GM18502 (cell line): ENCODE measurements at regions not wholly inside any gene's neighbourhood (a gene's known extent, or its start where the extent isn't known, plus 50 kb on each side); places are given as distances from the start of the nearest gene placed in this dataset.

Source experiments
- ATAC-seq: cut with Tn5 transposase; IDR thresholded peaks from one replicate; pipeline ENCODE4 v1.9.1; 2021; ENCODE audit warnings: mild to moderate bottlenecking; ENCODE audit not compliant: unreplicated experiment, poor library complexity

DNA sequence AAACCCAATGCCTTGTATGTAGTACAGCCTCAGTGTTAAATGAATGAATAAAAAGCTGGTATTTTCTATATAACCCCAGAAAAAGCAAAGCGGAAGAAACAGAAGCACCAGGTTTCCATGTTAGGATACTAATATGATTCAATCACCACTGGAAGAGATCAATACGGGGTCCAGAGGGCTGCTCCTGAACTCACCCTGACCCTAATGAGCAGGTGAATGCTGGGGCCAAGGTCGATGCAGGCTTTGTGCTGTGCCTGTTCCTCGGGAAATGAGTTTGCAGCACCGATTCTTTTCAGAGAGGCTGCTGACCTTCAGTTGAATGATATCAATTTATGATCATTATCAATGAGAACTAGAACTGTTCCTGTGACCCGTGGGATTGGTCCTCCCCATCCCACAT is 228.5 kb downstream of the CDCA7 start:
- no peak for ATAC-seq

DNA sequence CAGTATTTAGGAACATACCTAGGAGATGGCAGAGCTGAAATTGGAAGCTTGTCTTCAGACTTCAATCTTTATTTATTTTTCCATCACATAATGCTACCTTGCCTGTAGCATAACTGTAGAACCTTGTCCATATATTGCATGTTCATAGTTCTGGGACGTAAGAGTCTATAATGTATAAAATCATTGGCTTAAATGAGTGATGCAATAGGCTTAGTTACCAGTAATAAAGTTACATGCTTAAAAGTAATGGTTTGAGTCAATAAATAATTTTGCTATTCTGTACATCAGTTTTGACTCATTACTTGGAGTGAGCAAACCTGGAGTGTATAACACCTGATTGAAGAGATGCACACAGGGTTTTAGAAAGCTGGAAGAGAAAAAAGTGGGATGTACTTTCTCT is 229.3 kb downstream of the CDCA7 start:
- no peak for ATAC-seq

DNA sequence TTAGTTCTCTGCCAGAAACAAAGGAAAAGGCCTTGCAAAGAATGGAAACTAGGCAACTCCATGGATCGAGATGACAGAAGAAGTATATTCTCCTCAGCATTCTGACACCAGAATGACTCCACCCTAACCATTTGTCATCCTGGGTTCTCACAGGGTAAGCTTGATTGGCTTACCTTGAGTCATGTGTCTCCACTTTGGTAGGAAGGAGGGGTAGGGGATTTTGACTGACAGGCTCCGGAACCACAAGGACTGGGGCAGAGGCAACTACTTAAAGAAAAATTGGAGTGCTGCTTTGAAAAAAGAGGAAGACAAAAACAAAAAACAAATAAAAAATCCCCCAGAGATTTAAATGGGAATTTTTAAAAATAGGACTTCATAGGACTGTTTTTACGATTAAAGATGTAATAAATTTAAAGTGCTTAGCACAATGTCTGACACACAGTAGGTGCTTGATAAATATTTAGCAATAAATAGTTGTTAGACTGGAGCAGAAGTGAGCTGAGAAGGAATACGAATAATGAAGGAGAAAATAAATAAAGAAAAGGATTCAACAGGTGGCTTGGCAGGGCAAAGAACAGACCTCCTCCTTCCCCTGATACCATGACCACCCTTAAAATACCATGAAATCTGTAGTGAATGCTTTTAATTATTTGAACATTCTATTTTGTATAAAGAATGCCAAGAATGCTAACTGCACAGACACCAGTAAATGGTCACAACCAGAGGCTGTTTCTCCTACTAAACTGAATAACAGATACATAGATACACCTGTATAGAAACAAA is 230.2 kb downstream of the CDCA7 start:
- no peak for ATAC-seq

DNA sequence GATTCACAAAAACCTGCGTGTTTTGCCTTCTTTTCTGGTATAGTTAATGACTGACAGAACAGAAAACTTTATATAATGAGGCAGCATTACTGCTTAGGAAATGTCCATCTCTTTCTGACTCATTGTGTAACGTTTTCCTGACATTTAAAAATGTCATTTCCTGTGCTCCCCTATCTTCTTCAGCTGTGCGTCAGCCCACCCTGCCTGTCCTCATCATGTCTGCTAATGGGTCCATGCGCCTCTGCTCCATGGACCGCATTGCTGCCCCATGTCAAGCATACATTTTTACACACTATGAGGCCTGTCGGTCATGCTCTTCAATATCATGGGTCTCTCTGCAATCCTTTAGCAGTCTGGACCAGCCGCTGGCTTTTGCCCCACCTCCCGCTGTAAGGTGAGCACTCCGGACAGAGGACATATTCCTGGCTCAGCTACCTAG is 234.3 kb downstream of the CDCA7 start:
- no peak for ATAC-seq

DNA sequence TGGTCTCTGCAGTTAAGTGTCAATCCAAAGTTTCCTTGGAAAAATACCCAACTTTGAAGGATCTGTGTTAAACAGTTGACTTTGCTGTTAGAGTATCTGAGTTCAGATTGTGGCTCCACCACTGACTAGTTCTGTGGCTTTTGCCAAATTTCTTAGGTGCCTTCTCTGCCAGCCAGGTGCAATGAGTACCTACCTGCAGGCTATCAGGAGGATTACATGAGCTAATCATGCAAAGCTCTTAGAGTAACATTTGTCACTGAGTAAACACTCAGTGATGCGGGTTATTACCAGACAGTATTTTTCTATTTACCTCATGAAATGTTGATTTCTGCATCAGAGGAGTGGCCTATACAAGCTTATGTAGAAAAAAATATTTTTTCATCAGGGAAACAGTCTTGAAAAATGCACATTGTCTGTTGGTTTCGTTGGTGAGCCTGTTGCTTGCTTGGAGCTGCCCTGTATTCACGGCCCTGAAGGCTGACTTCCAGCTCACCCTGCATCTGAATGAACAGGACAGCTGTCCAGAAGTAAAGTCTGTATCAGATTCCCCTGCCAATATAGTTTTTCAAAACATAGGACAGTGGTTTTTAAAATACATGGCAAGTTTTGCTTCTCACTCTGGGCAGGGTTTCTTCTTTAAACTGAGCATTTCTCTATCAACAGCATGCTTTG is 235.1 kb downstream of the CDCA7 start:
- no peak for ATAC-seq

DNA sequence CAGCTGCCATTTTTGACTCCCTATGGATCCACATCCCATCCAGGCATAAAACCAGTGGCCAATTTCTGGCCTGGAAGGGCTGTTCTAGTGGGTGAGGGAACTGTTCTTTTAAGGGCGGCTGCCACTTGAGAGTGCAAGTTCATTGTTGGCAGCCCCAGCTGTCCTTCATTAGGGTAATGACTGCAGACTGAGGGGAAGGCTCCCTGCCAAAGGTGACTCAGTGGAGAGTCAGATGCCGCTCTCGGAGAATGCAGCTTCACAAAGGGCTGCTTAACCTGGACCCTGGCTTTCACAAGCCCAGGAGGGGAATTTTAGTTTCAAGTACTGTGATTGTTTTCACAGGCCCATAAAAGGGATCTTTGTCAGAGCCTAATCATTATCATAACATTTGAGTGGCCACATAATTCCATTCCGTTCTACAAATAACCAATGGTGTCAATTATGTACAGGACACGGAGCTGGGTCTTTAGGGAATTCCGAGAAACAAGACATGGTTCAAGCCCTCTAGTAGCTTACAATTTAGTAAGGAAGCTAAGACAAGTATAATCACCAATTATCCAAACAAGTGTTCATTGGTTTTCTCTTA is 235.7 kb downstream of the CDCA7 start:
- no peak for ATAC-seq

DNA sequence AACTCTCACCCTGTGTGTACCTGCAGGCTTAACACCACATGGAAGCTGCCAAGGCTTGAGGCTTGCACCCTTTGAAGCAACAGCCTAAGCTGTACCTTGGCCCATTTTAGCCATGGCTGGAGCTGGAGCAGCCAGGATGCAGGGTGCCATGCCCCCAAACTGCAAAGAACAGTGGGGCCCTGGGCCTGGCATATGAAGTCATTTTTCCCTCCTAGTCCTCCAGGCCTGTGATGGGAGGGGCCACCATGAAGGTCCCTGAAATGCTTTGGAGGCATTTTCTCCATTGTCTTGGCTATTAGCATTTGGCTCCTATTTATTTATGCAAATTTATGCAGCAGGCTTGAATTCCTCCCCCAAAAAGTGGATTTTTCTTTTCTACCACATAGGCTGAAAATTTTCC is 238.4 kb downstream of the CDCA7 start:
- ATAC-seq = no peak

DNA sequence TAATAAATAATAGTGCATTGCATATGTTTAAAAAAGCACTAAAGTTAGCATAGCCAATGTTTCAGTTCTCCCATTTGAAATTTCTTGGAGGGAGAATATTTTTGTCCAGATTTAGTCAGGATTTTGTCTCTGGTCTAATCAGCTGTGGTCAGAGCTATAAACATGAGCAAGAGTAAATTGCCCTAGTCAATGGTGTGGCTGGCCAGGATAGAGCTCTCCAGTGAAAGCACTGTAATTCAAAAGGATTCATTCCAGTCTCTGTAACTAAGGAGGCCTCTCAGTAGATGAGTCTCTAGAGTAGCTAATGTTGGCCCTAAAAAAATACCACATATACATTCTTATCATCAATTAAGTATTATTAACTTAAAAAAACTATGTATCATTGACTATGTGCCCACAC is 241.6 kb downstream of the CDCA7 start:
- no peak for ATAC-seq

DNA sequence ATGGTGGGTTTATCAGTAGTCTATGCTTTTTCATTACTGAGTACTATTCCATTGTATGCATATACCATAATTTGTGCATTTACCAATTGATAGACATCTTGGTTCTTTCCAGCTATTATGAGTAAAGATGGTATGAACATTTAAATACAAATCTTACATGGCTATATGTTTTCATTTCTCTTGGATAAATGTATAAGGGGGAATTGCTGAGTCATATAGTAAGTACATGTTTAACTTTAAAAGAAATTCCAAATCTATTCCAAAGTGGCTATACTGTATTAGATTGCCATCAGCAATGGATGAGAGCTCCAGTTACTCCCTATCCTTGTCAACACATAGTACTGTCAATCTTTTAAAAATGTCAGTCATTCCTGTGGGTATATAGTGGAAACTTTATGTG is 243.9 kb downstream of the CDCA7 start:
- ATAC-seq = no peak

DNA sequence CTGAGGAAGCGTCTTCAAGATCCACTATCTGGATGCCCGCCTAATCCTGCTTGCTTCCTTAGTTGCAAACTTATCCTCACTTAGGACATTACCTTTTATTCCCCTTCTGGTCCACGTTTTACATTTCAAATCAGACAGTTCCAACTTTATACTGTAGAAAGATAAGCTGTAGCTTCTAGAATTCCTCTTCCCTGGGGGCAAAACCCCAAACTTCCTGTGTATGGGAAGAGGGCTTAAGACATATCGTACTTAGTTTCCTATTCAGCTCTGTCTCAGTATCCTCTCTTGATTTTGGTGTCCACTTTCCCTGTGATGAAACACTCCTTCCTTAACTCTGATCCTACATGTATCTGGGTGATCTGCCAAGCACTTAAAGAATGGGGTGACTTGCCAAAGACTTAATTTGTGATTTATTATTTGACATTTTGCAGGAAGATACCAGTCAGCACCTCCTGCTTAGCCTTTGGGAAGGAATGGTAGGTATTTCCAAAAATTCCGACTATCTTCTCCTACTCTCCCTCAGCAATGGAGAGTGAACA is 245.2 kb downstream of the CDCA7 start:
- no peak for ATAC-seq

DNA sequence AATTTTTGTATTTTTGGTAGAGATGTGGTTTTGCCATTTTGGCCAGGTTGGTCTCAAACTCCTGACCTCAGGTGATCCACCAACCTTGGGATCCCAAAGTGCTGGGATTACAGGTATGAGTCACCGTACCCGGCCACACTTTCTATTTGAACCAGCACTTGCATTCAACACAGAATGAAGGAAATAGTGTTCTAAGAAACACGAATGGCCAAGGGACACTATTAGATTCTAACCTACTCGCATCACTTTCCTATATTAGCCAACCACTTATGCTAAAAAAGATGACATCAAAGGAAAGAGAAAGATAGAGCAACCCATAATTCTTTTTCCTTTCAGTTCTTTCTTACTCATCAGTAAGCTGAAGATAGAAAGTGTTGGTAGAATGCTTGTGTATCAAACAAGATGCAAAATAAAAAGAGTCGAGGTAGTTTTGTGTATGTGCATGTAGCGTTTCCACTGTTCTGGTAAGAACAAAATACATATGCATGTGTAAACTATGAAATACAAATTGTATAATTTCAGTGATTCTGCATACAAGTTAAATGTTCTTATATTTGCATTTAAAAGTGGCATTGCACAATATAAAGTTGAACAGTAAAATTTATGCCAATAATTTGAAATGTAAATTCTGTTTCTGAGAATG is 247.6 kb downstream of the CDCA7 start:
- no peak for ATAC-seq

DNA sequence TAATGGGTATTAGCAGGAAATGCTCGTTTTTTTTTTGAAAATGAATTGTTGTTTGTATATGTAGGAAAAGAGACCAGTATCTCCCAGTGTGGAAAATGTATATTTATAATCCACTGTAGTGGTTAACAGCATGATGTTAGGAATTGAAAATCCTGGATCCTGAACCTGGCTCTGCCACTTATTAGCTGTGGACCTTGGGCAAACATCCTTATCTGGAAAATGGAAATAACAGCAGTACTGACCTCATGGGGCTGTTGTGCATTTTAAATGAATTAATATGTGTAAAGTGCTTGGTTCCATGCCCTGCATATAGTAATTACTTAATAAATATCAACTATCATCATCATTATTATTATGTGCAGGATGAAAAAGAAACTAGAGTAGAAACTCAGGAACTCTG is 251.3 kb downstream of the CDCA7 start:
- no peak for ATAC-seq

DNA sequence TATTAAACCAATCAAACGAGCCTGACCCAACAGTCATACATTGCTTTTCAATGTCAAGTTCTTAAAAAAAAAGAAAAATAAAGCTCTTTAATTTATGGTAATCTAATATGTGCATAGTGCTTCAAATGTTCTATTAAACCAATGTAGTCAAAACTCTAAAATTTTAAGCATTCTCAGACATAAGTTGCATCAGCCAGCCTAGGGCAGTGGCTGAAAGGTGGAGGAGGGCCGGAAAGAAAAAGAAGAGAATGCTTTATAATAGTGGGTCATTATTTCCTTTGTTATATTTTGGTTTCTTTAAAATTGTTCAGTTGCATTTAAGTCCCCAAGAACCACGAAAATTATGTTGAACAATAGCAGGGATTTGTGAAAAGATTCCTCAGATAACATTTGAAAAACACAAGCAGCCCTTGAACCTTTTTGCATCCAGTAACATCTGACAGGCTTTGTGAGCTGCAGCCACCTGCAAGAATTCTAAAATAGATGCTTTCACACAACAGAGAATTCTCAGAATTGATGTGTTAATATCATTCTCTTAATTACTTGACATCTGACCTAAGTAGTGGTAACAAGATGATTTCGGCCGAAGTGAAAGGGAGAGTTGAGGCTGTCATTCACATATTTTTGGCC is 252.1 kb downstream of the CDCA7 start:
- no peak for ATAC-seq

DNA sequence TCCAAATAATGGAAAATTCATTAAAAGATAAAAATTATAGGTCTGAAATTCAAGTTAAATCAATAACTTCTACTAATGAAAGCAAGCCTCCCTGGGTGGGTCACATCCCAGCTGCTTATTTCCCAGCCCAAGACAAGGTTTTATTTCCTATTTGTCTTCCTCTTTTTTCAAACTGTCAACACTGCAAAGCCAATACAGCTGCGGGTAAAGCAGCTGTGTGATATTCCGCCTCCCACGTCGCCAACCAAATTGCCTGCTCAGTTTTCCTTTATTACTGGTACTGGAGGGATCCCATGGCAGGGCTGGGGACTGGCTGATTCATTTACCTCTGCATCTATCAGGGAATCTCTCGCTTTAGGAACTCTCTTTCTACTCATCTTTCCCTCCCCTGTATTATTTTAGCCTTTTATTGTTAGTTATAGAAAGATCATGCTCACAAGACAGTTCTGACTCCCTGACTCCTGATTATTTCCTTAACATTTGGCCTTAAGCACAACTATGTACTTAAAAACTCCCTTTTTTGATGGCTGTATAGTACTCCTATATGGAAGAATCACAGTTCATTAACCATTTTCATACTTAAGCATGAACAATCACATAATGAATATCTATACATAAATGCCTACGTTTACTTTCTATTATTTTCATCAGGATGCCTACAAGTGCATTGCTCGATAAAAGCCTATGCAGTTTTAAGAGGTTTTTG is 253.1 kb downstream of the CDCA7 start:
- no peak for ATAC-seq

DNA sequence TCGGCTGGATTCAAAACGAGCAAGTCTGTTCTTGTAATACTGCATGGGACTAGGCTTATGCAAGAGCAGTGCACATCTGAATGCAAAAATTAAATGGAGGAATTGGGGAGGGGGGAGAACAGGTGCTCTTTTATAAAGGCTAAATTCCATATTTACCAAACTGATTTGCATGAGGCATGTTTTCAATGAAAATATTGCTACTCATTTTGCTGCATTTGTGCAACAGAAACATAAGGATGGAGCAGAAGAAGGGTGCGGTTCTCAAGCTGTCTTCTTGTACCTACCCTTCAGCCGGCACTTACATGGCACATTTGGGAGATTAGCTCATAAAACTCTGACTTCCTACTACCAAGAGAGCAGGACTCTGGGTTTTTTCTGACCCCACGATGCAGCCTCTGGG is 256.4 kb downstream of the CDCA7 start:
- ATAC-seq = no peak

DNA sequence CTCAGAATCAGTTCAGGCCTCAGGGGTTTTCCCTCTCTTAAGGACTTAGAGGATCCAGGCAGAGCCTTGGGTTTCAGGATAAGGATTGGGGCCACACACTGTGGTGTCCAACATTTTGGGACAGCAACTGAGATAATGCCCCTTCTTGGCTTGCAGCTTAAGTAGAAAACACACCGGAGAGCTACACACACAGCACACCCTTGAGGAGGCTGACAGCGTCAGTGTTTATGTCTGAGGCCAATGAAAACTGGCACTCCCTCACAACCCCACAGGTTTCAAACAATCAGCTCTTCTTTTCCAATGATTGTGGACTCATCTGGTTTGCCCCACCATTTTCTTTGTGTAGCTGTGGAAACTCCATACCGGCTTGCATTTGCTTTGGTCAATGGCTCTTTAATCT is 257.7 kb downstream of the CDCA7 start:
- ATAC-seq = no peak

DNA sequence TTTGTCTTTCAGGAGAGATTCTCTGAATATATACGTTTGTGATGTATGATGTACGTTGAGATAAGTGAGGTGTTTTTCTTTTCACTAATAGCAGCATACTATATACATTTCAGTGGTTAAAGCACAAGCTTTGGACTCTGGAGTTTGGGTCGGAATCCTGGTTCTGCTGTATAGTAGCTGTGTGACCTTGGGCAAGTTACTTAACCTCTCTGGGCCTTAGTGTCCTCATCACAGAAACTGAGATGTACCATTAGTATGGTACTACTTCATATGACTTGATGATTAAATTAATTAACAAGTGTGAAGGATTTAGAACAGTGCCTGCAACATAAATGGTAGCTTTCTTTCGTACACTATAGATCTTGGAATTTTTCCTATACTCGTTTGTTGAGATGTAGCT is 258.7 kb downstream of the CDCA7 start:
- ATAC-seq = no peak

DNA sequence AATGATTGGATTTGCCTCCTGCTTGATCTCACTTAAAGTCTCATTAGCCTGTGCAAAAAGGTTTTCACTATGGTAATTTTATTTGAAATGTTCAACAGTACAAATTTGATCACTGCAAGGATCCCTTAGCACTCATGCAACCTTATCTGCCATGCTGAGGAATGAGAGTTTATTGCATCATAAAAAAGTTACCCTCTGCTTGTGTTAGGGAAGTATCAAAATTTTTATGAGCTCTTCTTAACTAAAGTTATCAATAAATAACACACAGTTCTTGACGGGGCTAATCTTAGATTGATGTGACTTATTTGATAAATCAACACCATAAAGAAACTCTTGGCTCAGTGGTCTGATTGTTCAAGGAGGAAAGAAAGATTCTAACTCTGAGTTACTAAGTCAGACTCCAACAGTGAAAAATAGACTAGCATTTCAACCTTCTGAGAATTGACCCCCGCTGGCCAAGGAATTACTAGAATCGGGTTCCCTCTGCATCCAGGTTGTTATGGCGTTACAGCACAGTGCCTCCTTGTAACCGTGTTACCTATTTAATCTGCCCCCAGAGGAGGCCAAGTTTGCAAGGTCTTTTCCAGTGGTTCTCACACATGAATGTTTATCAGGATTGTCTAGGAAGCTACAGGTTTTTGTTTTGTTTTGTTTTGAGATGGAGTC is 259.7 kb downstream of the CDCA7 start:
- ATAC-seq = no peak
